RWPE1 (cell line): ENCODE measurements at regions not wholly inside any gene's neighbourhood (a gene's known extent, or its start where the extent isn't known, plus 50 kb on each side); places are given as distances from the start of the nearest gene placed in this dataset.

Source experiments
- CTCF ChIA-PET: fragments of 350-600 bp; sonication (Branson Sonifier 250); formaldehyde crosslinking; extraction: SDS; loops from one replicate; lab custom pipeline; 2021; lab: Yijun Ruan, JAX
- POLR2A ChIA-PET: fragments of 400-600 bp; formaldehyde crosslinking; extraction: SDS; loops from one replicate; lab custom pipeline; 2020; ENCODE audit warnings: antibody characterized with exemption; ENCODE audit not compliant: low non-redundant PET; lab: Yijun Ruan, JAX
- DNase-seq: peaks from one replicate; pipeline ENCODE4 v3.0.0; 2012; ENCODE audit warnings: low spot score
- H3K27ac ChIP-seq: fragments of 450-650 bp; 2 replicates; pipeline ENCODE4 v1.5.1; 2017
- CTCF ChIP-seq: fragments of 450-650 bp; conservative IDR thresholded peaks from 2 replicates; pipeline ENCODE4 v1.5.1; 2017; ENCODE audit warnings: low read depth, mild to moderate bottlenecking

GRCh38 chr2:19458427-19459003 lies 100.1 kb upstream of the OSR1 start:
- ChIA-PET POLR2A (no interaction called here), CTCF (no interaction called here)
- DNase-seq = no peak
- no peak for TF ChIP-seq CTCF
- H3K27ac ChIP-seq = no peak overlapping the region

GRCh38 chr2:19457809-19458208 lies 99.4 kb upstream of the OSR1 start:
- TF ChIP-seq CTCF = no peak
- H3K27ac ChIP-seq = no peak overlapping the region
- ChIA-PET POLR2A (no interaction called here), CTCF (no interaction called here)
- DNase-seq = no peak

- no peak overlapping the region for H3K27ac ChIP-seq
- POLR2A ChIA-PET = no interaction called here
- CTCF ChIA-PET = no interaction called here
- DNase-seq = no peak
- no peak for TF ChIP-seq CTCF
These were observed 98.4 kb upstream of the OSR1 start for GRCh38 chr2:19456705-19457309.

- no peak overlapping the region for H3K27ac ChIP-seq
- ChIA-PET CTCF (no interaction called here), POLR2A (no interaction called here)
- no peak for TF ChIP-seq CTCF
- no peak for DNase-seq
These were observed 95.7 kb upstream of the OSR1 start for GRCh38 chr2:19454125-19454524.

GRCh38 chr2:19442731-19443130 lies 84.3 kb upstream of the OSR1 start:
- ChIA-PET CTCF (no interaction called here), POLR2A (no interaction called here)
- no peak overlapping the region for H3K27ac ChIP-seq
- no peak for TF ChIP-seq CTCF
- DNase-seq = no peak

- no peak overlapping the region for H3K27ac ChIP-seq
- ChIA-PET POLR2A (no interaction called here), CTCF (interaction anchor here (0.6 kb wide), 1 partner anchor 192 kb away, joined by 3 read pairs; no protein-coding TSS in a partner anchor)
- no peak for DNase-seq
- no peak for TF ChIP-seq CTCF
These were observed 80.7 kb upstream of the OSR1 start for GRCh38 chr2:19439081-19439480.
